WTC11 (cell line): ENCODE measurements at regions not wholly inside any gene's neighbourhood (a gene's known extent, or its start where the extent isn't known, plus 50 kb on each side); places are given as distances from the start of the nearest gene placed in this dataset.

Experiments
- ATAC-seq: fragments of 200-7000 bp; cut with Tn5 transposase; 2 replicates; pipeline ENCODE4 v1.10.0; 2021; ENCODE audit warnings: mild to moderate bottlenecking, moderate library complexity
- CTCF ChIA-PET: fragments of 300-600 bp; sonication (Branson Sonifier 250); formaldehyde crosslinking; loops from one replicate; lab custom pipeline; 2021; ENCODE audit warnings: antibody characterized with exemption; lab: Charles Lee
- POLR2A ChIA-PET: fragments of 350-600 bp; sonication (Branson Sonifier 250); formaldehyde crosslinking; loops from one replicate; lab custom pipeline; 2021; ENCODE audit warnings: antibody characterized with exemption; lab: Charles Lee
- DNase-seq: peaks from one replicate; pipeline ENCODE4 v3.0.0; 2021; ENCODE audit warnings: low spot score
- H3K27ac Mint-ChIP-seq: 2 replicates; pipeline ENCODE4 v1.8.0; 2021; ENCODE audit warnings: mixed read lengths
- H3K27me3 Mint-ChIP-seq: 2 replicates; pipeline ENCODE4 v1.8.0; 2021; ENCODE audit warnings: low read depth, mild to moderate bottlenecking, moderate library complexity, mixed read lengths
- H3K36me3 Mint-ChIP-seq: 2 replicates; pipeline ENCODE4 v1.8.0; 2021; ENCODE audit warnings: mixed read lengths
- H3K4me1 Mint-ChIP-seq: 2 replicates; pipeline ENCODE4 v1.8.0; 2022; ENCODE audit warnings: mixed read lengths
- H3K4me3 Mint-ChIP-seq: 2 replicates; pipeline ENCODE4 v1.8.0; 2021; ENCODE audit warnings: mild to moderate bottlenecking, moderate library complexity, mixed read lengths
- H3K9me3 Mint-ChIP-seq: 2 replicates; pipeline ENCODE4 v1.8.0; 2021; ENCODE audit warnings: mixed read lengths
- CREB1 ChIP-seq: sonication (generic); formaldehyde crosslinking; IDR thresholded peaks from 2 replicates; pipeline ENCODE4 v1.8.0; 2023; ENCODE audit warnings: mild to moderate bottlenecking, missing genetic modification reagents
- CTCF ChIP-seq: fragments of 200-600 bp; IDR thresholded peaks from 2 replicates; pipeline ENCODE4 v1.8.0; 2022; ENCODE audit warnings: antibody characterized with exemption
- E2F4 ChIP-seq: sonication (generic); formaldehyde crosslinking; IDR thresholded peaks from 2 replicates; pipeline ENCODE4 v1.8.1; 2022; ENCODE audit warnings: low read depth, mild to moderate bottlenecking, moderate library complexity, missing genetic modification reagents, borderline replicate concordance
- FOXP1 ChIP-seq: sonication (generic); formaldehyde crosslinking; IDR thresholded peaks from 2 replicates; pipeline ENCODE4 v1.8.0; 2022; ENCODE audit warnings: missing genetic modification reagents, mild to moderate bottlenecking, moderate library complexity, borderline replicate concordance
- GABPB1 ChIP-seq: sonication (generic); formaldehyde crosslinking; IDR thresholded peaks from 2 replicates; pipeline ENCODE4 v1.8.1; 2023; ENCODE audit warnings: mild to moderate bottlenecking, missing genetic modification reagents
- HMGA2 ChIP-seq: fragments of 250-450 bp; sonication (Bioruptor Pico); IDR thresholded peaks from 2 replicates; pipeline ENCODE4 v1.4.0; 2021; ENCODE audit warnings: mild to moderate bottlenecking, moderate library complexity
- RORB ChIP-seq: fragments of 250-450 bp; sonication (Bioruptor Pico); IDR thresholded peaks from 2 replicates; pipeline ENCODE4 v1.9.0; 2021; ENCODE audit warnings: mild to moderate bottlenecking
- SMAD3 ChIP-seq: sonication (generic); formaldehyde crosslinking; IDR thresholded peaks from 2 replicates; pipeline ENCODE4 v1.8.0; 2022; ENCODE audit warnings: missing genetic modification reagents, mild to moderate bottlenecking, borderline replicate concordance
- SMAD4 ChIP-seq: sonication (generic); formaldehyde crosslinking; IDR thresholded peaks from 2 replicates; pipeline ENCODE4 v1.8.0; 2022; ENCODE audit warnings: mild to moderate bottlenecking, missing genetic modification reagents
- SP1 ChIP-seq: sonication (generic); formaldehyde crosslinking; conservative IDR thresholded peaks from 2 replicates; pipeline ENCODE4 v1.8.1; 2022; ENCODE audit warnings: missing genetic modification reagents
- ZBTB43 ChIP-seq: sonication (generic); formaldehyde crosslinking; IDR thresholded peaks from 2 replicates; pipeline ENCODE4 v1.8.1; 2023; ENCODE audit warnings: mild to moderate bottlenecking, missing genetic modification reagents
- ZNF121 ChIP-seq: sonication (generic); formaldehyde crosslinking; IDR thresholded peaks from 2 replicates; pipeline ENCODE4 v1.8.0; 2023; ENCODE audit warnings: missing genetic modification reagents
- ZNF138 ChIP-seq: sonication (generic); formaldehyde crosslinking; conservative IDR thresholded peaks from 2 replicates; pipeline ENCODE4 v1.8.1; 2022; ENCODE audit warnings: mild to moderate bottlenecking, moderate library complexity, missing genetic modification reagents
- ZNF263 ChIP-seq: sonication (generic); formaldehyde crosslinking; IDR thresholded peaks from 2 replicates; pipeline ENCODE4 v1.8.1; 2022; ENCODE audit warnings: low read depth, mild to moderate bottlenecking, moderate library complexity, missing genetic modification reagents
- ZNF281 ChIP-seq: sonication (generic); formaldehyde crosslinking; IDR thresholded peaks from 2 replicates; pipeline ENCODE4 v1.8.0; 2023; ENCODE audit warnings: mild to moderate bottlenecking, missing genetic modification reagents
- ZNF317 ChIP-seq: sonication (generic); formaldehyde crosslinking; IDR thresholded peaks from 2 replicates; pipeline ENCODE4 v1.8.1; 2023; ENCODE audit warnings: low read depth, mild to moderate bottlenecking, moderate library complexity, missing genetic modification reagents, borderline replicate concordance
- ZNF396 ChIP-seq: fragments of 250-450 bp; sonication (Bioruptor Pico); IDR thresholded peaks from 2 replicates; pipeline ENCODE4 v1.8.0; 2021; ENCODE audit warnings: mild to moderate bottlenecking, moderate library complexity, borderline replicate concordance
- ZNF416 ChIP-seq: fragments of 250-450 bp; sonication (Bioruptor Pico); IDR thresholded peaks from 2 replicates; pipeline ENCODE4 v1.9.0; 2021; ENCODE audit warnings: mild to moderate bottlenecking, inconsistent platforms
- TF ChIP-seq, protein P1 (sequence below): sonication (generic); formaldehyde crosslinking; IDR thresholded peaks from 2 replicates; pipeline ENCODE4 v1.8.1; 2022; ENCODE audit warnings: missing genetic modification reagents, borderline replicate concordance
- TF ChIP-seq, protein P2 (sequence below): sonication (generic); formaldehyde crosslinking; IDR thresholded peaks from 2 replicates; pipeline ENCODE4 v1.8.1; 2022; ENCODE audit warnings: low read depth, missing genetic modification reagents, borderline replicate concordance
- TF ChIP-seq, protein P3 (sequence below): sonication (generic); formaldehyde crosslinking; IDR thresholded peaks from 2 replicates; pipeline ENCODE4 v1.8.0; 2022; ENCODE audit warnings: mild to moderate bottlenecking, missing genetic modification reagents

DNA sequence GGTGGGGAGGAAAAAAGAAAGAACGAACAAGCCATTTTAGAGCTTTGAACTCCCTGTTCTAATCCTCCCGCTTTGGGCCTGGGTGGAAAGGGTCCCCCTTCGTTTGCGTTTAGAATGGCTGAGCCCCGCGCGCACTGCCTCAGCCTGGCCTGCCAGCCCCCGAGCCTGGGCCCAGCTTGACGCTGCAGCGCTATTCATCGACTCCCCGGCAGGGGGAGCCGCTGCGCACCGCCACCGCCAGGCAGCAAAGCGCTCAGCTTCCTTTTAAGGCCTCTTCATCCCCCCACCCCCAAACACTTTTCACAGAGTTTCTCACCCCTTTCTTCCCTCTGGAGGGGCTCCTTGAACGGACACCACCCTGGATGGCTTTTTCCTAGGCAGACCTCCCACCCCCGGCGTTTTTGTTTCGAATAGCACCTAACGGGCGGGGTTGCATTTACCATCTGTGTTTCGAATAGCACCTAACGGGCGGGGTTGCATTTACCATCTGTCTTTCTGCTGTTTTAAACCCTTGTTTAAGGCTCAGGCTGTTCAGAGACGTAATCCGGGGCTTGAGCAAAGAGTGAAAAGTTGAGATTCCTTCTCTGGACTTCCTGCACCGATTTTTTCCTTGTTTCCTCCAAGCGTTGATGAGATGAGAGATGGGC is 56.4 kb upstream of the PIWIL1 start:
- ChIA-PET CTCF (interaction anchor here (0.6 to 2.1 kb wide), 26 partner anchors 9 to 1303 kb away, joined by 3 to 10 read pairs (median 4); no protein-coding TSS in a partner anchor), POLR2A (no interaction called here)
- TF ChIP-seq CTCF = peak; percentile 57
- TF ChIP-seq ZNF263 (CRISPR knock-in tag) = no peak
- peaks cover 58% of the 10 kb centered on the region for H3K9me3 Mint-ChIP-seq
- peaks cover 44% of the 10 kb centered on the region for H3K36me3 Mint-ChIP-seq
- H3K4me3 Mint-ChIP-seq = no peak overlapping the region
- ATAC-seq (peak; percentile 97), DNase-seq (peak; percentile 68)
- H3K27ac Mint-ChIP-seq = no peak overlapping the region
- H3K27me3 Mint-ChIP-seq = peaks cover 13% of the 10 kb centered on the region
- H3K4me1 Mint-ChIP-seq = no peaks in the 10 kb centered on the region

GRCh38 chr12:130286041-130286440 is 51.6 kb upstream of the PIWIL1 start:
- Mint-ChIP-seq H3K36me3 (peaks cover 45% of the 10 kb centered on the region), H3K27ac (no peak overlapping the region), H3K9me3 (peaks cover 75% of the 10 kb centered on the region), H3K4me3 (no peak overlapping the region), H3K4me1 (no peaks in the 10 kb centered on the region), H3K27me3 (peaks cover 21% of the 10 kb centered on the region)
- peak; percentile 75 for ATAC-seq
- TF ChIP-seq GABPB1 = no peak
- TF ChIP-seq FOXP1 = no peak
- TF ChIP-seq SP1 = no peak
- no peak for TF ChIP-seq RORB (CRISPR knock-in tag)
- TF ChIP-seq ZNF416 (CRISPR knock-in tag) = no peak
- TF ChIP-seq, protein P1, sequence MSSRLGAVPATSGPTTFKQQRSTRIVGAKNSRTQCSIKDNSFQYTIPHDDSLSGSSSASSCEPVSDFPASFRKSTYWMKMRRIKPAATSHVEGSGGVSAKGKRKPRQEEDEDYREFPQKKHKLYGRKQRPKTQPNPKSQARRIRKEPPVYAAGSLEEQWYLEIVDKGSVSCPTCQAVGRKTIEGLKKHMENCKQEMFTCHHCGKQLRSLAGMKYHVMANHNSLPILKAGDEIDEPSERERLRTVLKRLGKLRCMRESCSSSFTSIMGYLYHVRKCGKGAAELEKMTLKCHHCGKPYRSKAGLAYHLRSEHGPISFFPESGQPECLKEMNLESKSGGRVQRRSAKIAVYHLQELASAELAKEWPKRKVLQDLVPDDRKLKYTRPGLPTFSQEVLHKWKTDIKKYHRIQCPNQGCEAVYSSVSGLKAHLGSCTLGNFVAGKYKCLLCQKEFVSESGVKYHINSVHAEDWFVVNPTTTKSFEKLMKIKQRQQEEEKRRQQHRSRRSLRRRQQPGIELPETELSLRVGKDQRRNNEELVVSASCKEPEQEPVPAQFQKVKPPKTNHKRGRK = no peak
- TF ChIP-seq ZNF121 (CRISPR knock-in tag) = no peak
- TF ChIP-seq ZNF281 (CRISPR knock-in tag) = no peak
- no peak for TF ChIP-seq E2F4 (CRISPR knock-in tag)
- DNase-seq = no peak
- POLR2A ChIA-PET = no interaction called here
- CTCF ChIA-PET = interaction anchor here (1.4 kb wide), 1 partner anchor 12 kb away, joined by 3 read pairs; no protein-coding TSS in a partner anchor

DNA sequence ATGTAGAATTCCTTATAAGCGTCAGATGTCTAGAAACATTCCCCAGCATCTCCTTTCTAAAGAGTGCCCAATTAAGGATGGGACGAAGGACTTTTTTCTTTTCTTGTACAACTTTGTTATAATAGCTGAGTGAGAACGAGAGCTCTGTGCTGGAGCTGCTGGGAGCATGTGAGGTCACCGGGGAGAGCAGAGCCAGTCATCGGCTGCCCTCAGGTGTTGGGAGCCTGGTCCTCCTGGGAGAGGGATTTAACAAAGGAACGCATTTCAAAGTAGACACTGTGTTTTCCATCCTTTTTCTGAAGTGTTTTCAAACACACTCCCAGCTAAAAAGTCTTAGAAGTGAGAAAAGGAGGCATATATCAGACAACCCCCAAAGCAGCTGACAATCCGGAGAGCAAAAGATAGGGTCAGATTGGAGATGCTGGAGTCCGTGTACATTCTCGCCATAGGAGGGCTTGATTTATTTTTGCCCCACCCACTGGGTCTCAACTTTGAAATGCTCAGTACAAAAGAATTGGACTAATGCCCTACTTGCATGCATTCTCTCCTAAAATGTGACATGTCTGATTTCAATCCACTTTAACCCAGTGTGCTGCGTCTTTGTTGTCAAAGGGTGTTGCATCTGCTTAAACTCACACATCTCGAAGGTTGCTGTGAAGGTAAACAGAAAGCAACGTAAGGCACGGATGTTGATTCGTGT is 50.8 kb upstream of the PIWIL1 start:
- H3K27ac Mint-ChIP-seq = no peak overlapping the region
- H3K4me1 Mint-ChIP-seq = no peaks in the 10 kb centered on the region
- no peak for DNase-seq
- ChIA-PET POLR2A (no interaction called here), CTCF (interaction anchor here (1.4 kb wide), 1 partner anchor 11 kb away, joined by 3 read pairs; no protein-coding TSS in a partner anchor)
- no peak for ATAC-seq
- peaks cover 47% of the 10 kb centered on the region for H3K36me3 Mint-ChIP-seq
- H3K9me3 Mint-ChIP-seq = peaks cover 79% of the 10 kb centered on the region
- H3K4me3 Mint-ChIP-seq = no peak overlapping the region
- peaks cover 24% of the 10 kb centered on the region for H3K27me3 Mint-ChIP-seq
- TF ChIP-seq ZNF317 (CRISPR knock-in tag) = no peak
- TF ChIP-seq, protein P2, sequence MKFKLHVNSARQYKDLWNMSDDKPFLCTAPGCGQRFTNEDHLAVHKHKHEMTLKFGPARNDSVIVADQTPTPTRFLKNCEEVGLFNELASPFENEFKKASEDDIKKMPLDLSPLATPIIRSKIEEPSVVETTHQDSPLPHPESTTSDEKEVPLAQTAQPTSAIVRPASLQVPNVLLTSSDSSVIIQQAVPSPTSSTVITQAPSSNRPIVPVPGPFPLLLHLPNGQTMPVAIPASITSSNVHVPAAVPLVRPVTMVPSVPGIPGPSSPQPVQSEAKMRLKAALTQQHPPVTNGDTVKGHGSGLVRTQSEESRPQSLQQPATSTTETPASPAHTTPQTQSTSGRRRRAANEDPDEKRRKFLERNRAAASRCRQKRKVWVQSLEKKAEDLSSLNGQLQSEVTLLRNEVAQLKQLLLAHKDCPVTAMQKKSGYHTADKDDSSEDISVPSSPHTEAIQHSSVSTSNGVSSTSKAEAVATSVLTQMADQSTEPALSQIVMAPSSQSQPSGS (CRISPR knock-in tag) = no peak
- no peak for TF ChIP-seq HMGA2 (CRISPR knock-in tag)
- no peak for TF ChIP-seq ZNF138 (CRISPR knock-in tag)
- TF ChIP-seq, protein P3, sequence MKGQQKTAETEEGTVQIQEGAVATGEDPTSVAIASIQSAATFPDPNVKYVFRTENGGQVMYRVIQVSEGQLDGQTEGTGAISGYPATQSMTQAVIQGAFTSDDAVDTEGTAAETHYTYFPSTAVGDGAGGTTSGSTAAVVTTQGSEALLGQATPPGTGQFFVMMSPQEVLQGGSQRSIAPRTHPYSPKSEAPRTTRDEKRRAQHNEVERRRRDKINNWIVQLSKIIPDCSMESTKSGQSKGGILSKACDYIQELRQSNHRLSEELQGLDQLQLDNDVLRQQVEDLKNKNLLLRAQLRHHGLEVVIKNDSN (CRISPR knock-in tag) = no peak
- TF ChIP-seq SMAD4 (CRISPR knock-in tag) = no peak
- TF ChIP-seq ZBTB43 (CRISPR knock-in tag) = no peak
- TF ChIP-seq SMAD3 (CRISPR knock-in tag) = no peak
- no peak for TF ChIP-seq CREB1 (CRISPR knock-in tag)
- no peak for TF ChIP-seq ZNF396 (CRISPR knock-in tag)
